ENCODE measurements at regions not wholly inside any gene's neighbourhood (a gene's known extent, or its start where the extent isn't known, plus 50 kb on each side); places are given as distances from the start of the nearest gene placed in this dataset.

GRCh38 chr6:23642849-23643248 is 483.2 kb upstream of the NRSN1 start:
- H2BK20ac ChIP-seq (ENCODE audit: low read depth, low read length), result no peak overlapping the region
- no peak overlapping the region for H3K18ac ChIP-seq (ENCODE audit: low read depth, low read length)
- in situ Hi-C loops (cut with MboI; ENCODE audit: low sequenced_read_pairs), result no loop called here
- H3K4me2 ChIP-seq (ENCODE audit: low read depth, low read length), result no peak overlapping the region
- H2AK5ac ChIP-seq (ENCODE audit: low read depth, low read length), result no peak overlapping the region
- no peaks in the 10 kb centered on the region for H3K4me1 ChIP-seq (ENCODE audit: control insufficient read depth, insufficient read depth, low read length)
- no peak overlapping the region for H3K27ac ChIP-seq (ENCODE audit: insufficient read depth, low read length)
- H2AK9ac ChIP-seq (replicated peaks; ENCODE audit: low read depth, low read length, poor library complexity), result no peak overlapping the region
- no peaks in the 10 kb centered on the region for H3K79me1 ChIP-seq (ENCODE audit: low read depth in 1 of 2, low read length in 2 of 2)
- H4K5ac ChIP-seq (ENCODE audit: low read depth, low read length), result no peak overlapping the region
- H4K8ac ChIP-seq (ENCODE audit: low read depth in 2 of 2, low read length in 2 of 2), result no peak overlapping the region
- no peak overlapping the region for H3K9ac ChIP-seq (ENCODE audit: low read depth, low read length)
- BruUV-seq (replicated peaks), result no TSS peak
- H3K4ac ChIP-seq (ENCODE audit: low read depth, low read length), result no peak overlapping the region
- H4K20me1 ChIP-seq (ENCODE audit: insufficient read depth, low read length), result no peaks in the 10 kb centered on the region
- ChIA-PET CTCF (no interaction called here), POLR2A (ENCODE audit: unreplicated experiment) (no interaction called here)
- no peak overlapping the region for H2BK15ac ChIP-seq (ENCODE audit: low read depth, low read length)
- H2AFZ ChIP-seq (replicated peaks; ENCODE audit: low read length, poor library complexity), result no peak overlapping the region
- DNase-seq (no peak), ATAC-seq (ENCODE audit: low read depth) (no peak)
- intact Hi-C loops (cut with micrococcal nuclease), result no loop called here
- H3K23ac ChIP-seq (ENCODE audit: low read depth, low read length), result no peak overlapping the region
- no peaks in the 10 kb centered on the region for H3K9me1 ChIP-seq (ENCODE audit: insufficient read depth, low read length)
- no peak overlapping the region for H3K4me3 ChIP-seq (ENCODE audit: insufficient read depth, low read depth, low read length)
- no CpG with 5 or more reads among the region's 1 CpG for WGBS, 2 experiments (ENCODE audit: extremely low coverage in 2 of 2, insufficient read length in 1 of 2)
- H3K27me3 ChIP-seq (ENCODE audit: control insufficient read depth, insufficient read depth, low read length), result no peaks in the 10 kb centered on the region
- dilution Hi-C loops (cut with HindIII; ENCODE audit: low sequenced_read_pairs, unreplicated experiment), result no loop called here
- no peak for TF ChIP-seq RFX5 (IDR thresholded peaks at IDR 0.05; ENCODE audit: low read depth, low read length)
- TF ChIP-seq SMC3 (IDR thresholded peaks at IDR 0.05; ENCODE audit: low read depth, low read length), result no peak
- no peak for TF ChIP-seq RAD21 (IDR thresholded peaks at IDR 0.05; ENCODE audit: low read length)
- TF ChIP-seq MAZ (IDR thresholded peaks at IDR 0.05; ENCODE audit: borderline replicate concordance, low read depth, low read length), result no peak
- TF ChIP-seq MXI1 (IDR thresholded peaks at IDR 0.05; ENCODE audit: borderline replicate concordance, low read depth, low read length), result no peak
- TF ChIP-seq USF2 (IDR thresholded peaks at IDR 0.05; ENCODE audit: low read depth, low read length), result no peak
- no peak for TF ChIP-seq MAFK (IDR thresholded peaks at IDR 0.05; ENCODE audit: low read depth, low read length)
- no peak for TF ChIP-seq CEBPB (IDR thresholded peaks at IDR 0.05; ENCODE audit: low read depth, low read length)
- no peak for TF ChIP-seq ELK1 (IDR thresholded peaks at IDR 0.05; ENCODE audit: borderline replicate concordance, low read depth, low read length)
- TF ChIP-seq POLR2A (IDR thresholded peaks at IDR 0.05; ENCODE audit: low read depth, low read length), result no peak
- no peak for TF ChIP-seq RCOR1 (IDR thresholded peaks at IDR 0.05; ENCODE audit: insufficient replicate concordance, low read length)
- TF ChIP-seq CHD1 (IDR thresholded peaks at IDR 0.05; ENCODE audit: low read depth, low read length), result no peak
- no peak for TF ChIP-seq BHLHE40 (IDR thresholded peaks at IDR 0.05; ENCODE audit: low read depth, low read length)
- no peak for TF ChIP-seq NFE2L2 (IDR thresholded peaks at IDR 0.05; ENCODE audit: low read depth, low read length)
- no peak for TF ChIP-seq FOS (IDR thresholded peaks at IDR 0.05; ENCODE audit: low read depth, low read length)
- no peak for TF ChIP-seq CTCF (conservative IDR thresholded peaks at IDR 0.05; ENCODE audit: low read depth, low read length)
- no peak overlapping the region for H4K91ac ChIP-seq (ENCODE audit: insufficient read depth, low read depth, low read length)
- no peaks in the 10 kb centered on the region for H3K9me3 ChIP-seq (ENCODE audit: control insufficient read depth, insufficient read depth, low read length)
- no peak overlapping the region for H3K56ac ChIP-seq (ENCODE audit: extremely low read depth, insufficient read depth, low read length)
- no peak overlapping the region for H3K14ac ChIP-seq (replicated peaks; ENCODE audit: low read depth, low read length)
- no peak overlapping the region for H2BK5ac ChIP-seq (ENCODE audit: low read depth, low read length, poor library complexity, severe bottlenecking)
- no peak overlapping the region for H2BK120ac ChIP-seq (ENCODE audit: low read depth, low read length)
- no peaks in the 10 kb centered on the region for H3K36me3 ChIP-seq (ENCODE audit: control insufficient read depth, insufficient read depth, low read length)
